NCI-H2196 (cell line): ENCODE measurements at regions not wholly inside any gene's neighbourhood (a gene's known extent, or its start where the extent isn't known, plus 50 kb on each side); places are given as distances from the start of the nearest gene placed in this dataset.
"Not testable (repeated sequence)": the region's sequence is repeated elsewhere in the genome, so short reads cannot be mapped to it uniquely, and the experiment has no call there.

ENCODE experiments used
- DNase-seq: peaks from one replicate; lab custom pipeline; 2025; ENCODE audit not compliant: unreplicated experiment; lab: John Stamatoyannopoulos, UW

GRCh38 chr7:26061678-26062603, 90.1 kb upstream of the NFE2L3 start:
- DNase-seq: peak; percentile 78

GRCh38 chr7:26065652-26066051, 86.3 kb upstream of the NFE2L3 start:
- DNase-seq: no peak

GRCh38 chr7:26066736-26067135, 85.3 kb upstream of the NFE2L3 start:
- DNase-seq: no peak

DNA sequence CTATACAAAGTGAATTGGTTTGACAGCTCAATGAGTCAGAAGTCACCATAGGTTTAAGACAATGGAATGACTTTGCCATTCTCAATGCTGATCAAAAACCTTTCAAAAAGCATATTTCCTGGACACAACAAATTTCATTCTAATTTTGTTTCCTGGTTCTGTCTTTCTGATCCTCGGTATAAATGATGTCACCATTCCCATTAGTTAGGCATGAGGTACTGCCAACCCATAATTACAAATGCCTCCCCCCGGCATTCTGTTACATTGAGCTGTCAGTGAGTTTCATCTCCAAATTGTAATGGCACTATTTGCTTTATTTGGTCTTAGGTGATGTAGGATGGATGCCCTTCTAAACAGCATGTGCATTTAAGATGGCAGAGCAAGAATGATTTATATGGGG, 81.7 kb upstream of the NFE2L3 start:
- DNase-seq: no peak

GRCh38 chr7:26071622-26072456, 80.2 kb upstream of the NFE2L3 start:
- no peak for DNase-seq

DNA sequence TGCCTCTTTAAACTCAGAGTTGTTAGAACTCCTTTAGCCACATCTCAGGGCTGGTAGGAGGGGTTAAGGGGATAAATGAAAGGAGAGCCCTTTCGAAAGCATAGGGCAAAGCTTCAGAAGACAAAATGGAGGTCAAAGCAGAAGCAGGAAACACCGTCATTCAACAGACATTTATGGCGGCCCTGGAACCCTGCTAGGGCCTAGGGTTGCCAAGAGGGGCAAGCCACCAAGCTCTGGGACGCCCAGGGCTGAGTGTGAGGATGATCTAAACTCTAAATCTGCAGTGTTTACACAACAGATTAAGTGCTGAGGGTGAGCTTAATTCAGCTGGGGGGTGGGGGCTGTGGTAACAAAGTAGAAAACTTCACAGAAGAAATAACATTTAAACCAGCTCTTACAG, 79.0 kb upstream of the NFE2L3 start:
- DNase-seq: no peak

DNA sequence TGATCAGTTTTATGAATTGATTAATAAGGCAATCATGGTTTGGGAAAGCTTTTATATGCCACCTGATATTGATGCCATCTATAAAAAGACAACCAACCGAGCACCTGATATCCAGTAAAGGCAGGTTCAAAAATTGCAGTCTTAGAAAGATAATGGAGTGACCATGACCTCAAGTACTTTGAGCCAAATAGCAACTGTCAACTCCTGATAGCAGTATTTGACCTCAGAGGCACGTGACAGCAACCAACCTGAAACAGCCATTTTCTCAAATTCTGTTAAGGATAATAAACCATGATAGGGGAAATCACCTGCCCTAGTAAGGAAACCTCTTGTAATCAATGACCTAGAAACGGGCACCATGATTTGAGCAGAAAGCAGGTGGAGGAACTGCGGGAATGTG, 77.1 kb upstream of the NFE2L3 start:
- DNase-seq: no peak

DNA sequence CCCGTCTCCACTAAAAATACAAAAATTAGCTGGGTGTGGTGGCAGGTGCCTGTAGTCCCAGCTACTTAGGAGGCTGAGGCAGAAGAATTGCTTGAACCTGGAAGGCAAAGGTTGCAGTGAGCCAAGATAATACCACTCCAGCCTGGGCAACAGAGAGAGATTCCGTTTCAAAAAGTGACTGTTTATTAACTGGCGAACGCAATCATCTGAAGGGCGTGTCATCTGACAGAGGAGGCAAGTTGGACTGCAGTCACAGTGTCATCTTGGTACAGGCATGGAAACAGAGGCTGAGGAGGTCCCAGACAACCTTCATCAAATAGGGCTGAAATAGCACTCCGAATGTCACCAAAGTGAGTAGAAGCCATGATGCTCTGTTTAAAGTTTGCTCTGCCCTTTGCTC, 75.3 kb upstream of the NFE2L3 start:
- no peak for DNase-seq

- DNase-seq: peak; percentile 36
Observed at GRCh38 chr7:26078437-26079336, 73.3 kb upstream of the NFE2L3 start.

- DNase-seq: no peak
Observed at GRCh38 chr7:26081638-26082037, 70.4 kb upstream of the NFE2L3 start.

- DNase-seq: peak; percentile 22
Observed at GRCh38 chr7:26083113-26083512, 68.9 kb upstream of the NFE2L3 start.

DNA sequence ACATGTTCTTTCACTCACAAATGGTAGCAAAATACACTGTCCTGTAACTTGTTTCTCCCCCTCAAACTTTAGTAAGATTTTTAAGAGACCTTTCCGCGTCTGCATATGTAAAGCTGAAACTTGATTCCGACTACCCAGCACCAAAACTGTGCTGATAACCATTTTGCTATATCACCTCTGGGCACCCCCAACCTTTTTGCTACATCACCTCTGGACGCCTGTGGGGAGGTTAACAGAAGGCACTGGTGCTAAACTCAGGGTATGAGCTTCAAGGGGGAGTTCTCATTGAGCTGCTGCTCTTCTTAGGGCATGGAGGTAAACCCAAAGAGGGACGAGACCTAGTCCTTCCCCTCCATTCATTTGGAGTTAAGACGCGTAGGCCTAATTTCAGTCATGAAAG, 67.6 kb upstream of the NFE2L3 start:
- no peak for DNase-seq

DNA sequence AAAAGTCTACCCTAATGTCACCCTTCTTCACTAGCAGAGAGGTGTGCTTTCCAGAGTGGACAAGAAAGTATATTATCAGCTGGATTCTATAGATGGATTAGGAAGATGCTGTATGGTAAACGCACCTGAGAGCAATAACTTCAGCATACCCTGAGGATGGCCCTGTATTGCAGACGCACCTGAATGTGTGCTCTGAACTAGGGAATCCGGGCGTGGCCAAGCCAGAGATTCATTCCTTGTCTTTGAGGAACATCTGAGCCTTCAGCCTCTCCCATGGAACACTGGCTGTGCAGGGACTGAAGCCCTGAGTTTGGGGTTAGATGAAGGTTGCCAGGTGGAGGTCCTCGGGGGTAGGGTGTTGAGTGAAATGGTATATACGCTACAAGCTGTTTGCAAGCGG, 66.2 kb upstream of the NFE2L3 start:
- DNase-seq: no peak

- DNase-seq: no peak
Observed at GRCh38 chr7:26087321-26088091, 64.5 kb upstream of the NFE2L3 start.

GRCh38 chr7:26089469-26089868, 62.5 kb upstream of the NFE2L3 start:
- DNase-seq: not testable (repeated sequence)

- peak; percentile 29 for DNase-seq
Observed at GRCh38 chr7:26090927-26091519, 61.0 kb upstream of the NFE2L3 start.

GRCh38 chr7:26091933-26092332, 60.1 kb upstream of the NFE2L3 start:
- no peak for DNase-seq

- no peak for DNase-seq
Observed at GRCh38 chr7:26093023-26093422, 59.0 kb upstream of the NFE2L3 start.

DNA sequence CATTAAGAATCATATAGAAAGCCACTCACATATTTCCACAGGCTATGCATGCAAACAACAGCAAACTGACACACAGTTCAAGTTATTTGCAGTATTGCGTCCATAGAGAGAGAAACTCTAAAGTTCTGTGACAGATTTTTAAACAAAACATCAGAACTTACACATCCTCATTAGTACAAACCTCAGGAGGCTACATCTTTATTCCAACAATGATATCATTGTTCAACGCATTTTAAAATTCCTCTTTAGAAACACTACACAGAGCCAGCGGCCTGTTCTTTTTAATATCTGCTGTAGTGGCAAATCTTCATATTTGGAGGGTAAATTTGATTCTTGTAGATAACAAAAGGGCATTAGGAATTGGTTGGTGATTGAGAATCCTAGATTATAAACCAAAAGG, 55.9 kb upstream of the NFE2L3 start:
- DNase-seq: no peak
